GM10248 (cell line): ENCODE measurements at regions not wholly inside any gene's neighbourhood (a gene's known extent, or its start where the extent isn't known, plus 50 kb on each side); places are given as distances from the start of the nearest gene placed in this dataset.

Experiments used
- CTCF ChIA-PET: fragments of 300-600 bp; sonication (Branson Sonifier 250); formaldehyde crosslinking; extraction: SDS; loops from one replicate; lab custom pipeline; 2021; ENCODE audit warnings: antibody characterized with exemption; lab: Yijun Ruan, JAX
- POLR2A ChIA-PET: fragments of 350-650 bp; sonication (Branson Sonifier 250); formaldehyde crosslinking; extraction: SDS; loops from one replicate; lab custom pipeline; 2020; ENCODE audit warnings: antibody characterized with exemption; lab: Yijun Ruan, JAX
- DNase-seq: peaks from one replicate; pipeline ENCODE4 v3.0.0; 2012; ENCODE audit errors: extremely low spot score
- CTCF ChIP-seq: IDR thresholded peaks from 2 replicates; pipeline ENCODE4 v1.5.1; 2012; ENCODE audit warnings: mild to moderate bottlenecking, low read depth; ENCODE audit errors: extremely low read depth, missing control alignments, control extremely low read depth

- ChIA-PET CTCF (no interaction called here), POLR2A (no interaction called here)
- DNase-seq: no peak
- TF ChIP-seq CTCF: no peak
Measured at GRCh38 chr9:89872913-89873707, 268.3 kb downstream of the GADD45G start.

GRCh38 chr9:89873801-89874200 is 269.0 kb downstream of the GADD45G start:
- no peak for DNase-seq
- ChIA-PET POLR2A (no interaction called here), CTCF (no interaction called here)
- no peak for TF ChIP-seq CTCF

- TF ChIP-seq CTCF: no peak
- no peak for DNase-seq
- ChIA-PET CTCF (interaction anchor here (1.4 kb wide), 1 partner anchor 272 kb away, joined by 3 read pairs; no protein-coding TSS in a partner anchor), POLR2A (no interaction called here)
Measured at GRCh38 chr9:89874351-89875321, 269.8 kb downstream of the GADD45G start.

GRCh38 chr9:89877051-89878002 is 272.5 kb downstream of the GADD45G start:
- POLR2A ChIA-PET: no interaction called here
- no peak for DNase-seq
- no peak for TF ChIP-seq CTCF
- CTCF ChIA-PET: interaction anchor here (1.7 kb wide), 1 partner anchor 274 kb away, joined by 9 read pairs; no protein-coding TSS in a partner anchor

GRCh38 chr9:89878003-89878411 is 273.2 kb downstream of the GADD45G start:
- CTCF ChIA-PET: interaction anchor here (1.3 to 1.7 kb wide), 2 partner anchors 16 to 275 kb away, joined by 4 to 9 read pairs; no protein-coding TSS in a partner anchor
- no peak for DNase-seq

More at GRCh38 chr9:89878003-89878411, 273.2 kb downstream of the GADD45G start:
- POLR2A ChIA-PET: no interaction called here
- TF ChIP-seq CTCF: no peak
